ENCODE measurements at regions not wholly inside any gene's neighbourhood (a gene's known extent, or its start where the extent isn't known, plus 50 kb on each side); places are given as distances from the start of the nearest gene placed in this dataset.
A peak's percentile ranks its signal among the peaks of the same experiment; 100 is the strongest.

DNA sequence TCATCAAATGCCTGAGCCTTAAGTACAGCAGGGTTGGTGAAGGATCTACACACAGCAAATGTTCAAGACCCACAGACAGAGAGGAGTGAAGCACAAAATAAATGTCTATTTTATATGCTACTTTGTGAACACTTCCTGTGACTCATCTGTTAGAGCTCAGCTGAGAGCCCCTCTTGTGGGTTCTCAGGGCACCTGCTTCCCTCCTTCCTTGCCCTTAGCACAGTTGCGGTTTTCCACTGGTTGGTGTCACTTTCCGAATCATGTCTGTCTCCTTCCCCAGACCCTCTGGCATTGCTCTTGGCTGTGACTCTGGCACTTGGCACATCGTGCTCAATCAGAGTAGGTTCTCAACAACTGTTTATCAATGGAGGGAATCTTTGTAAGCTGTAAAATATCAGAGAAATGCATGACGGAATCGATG lies 128.5 kb upstream of the STC2 start:
- no peak for DNase-seq

DNA sequence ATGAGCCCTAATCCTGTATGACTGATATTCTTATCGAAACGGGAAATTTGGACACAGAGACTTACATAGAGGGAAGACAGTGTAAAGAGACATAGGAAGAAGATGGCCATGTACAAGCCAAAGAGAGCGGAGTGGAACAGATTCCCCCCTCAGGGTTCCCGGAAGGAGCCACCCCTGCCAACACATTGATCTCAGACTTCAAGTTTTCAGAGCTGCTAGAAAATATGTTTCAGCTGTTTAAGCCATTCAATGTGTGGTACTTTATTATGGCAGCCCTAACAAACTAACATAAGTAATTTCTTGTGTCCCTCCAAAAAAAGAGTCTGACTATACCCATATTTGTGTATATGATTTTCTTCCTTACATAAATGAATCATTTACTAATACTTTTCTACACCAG lies 128.0 kb upstream of the STC2 start:
- no peak for DNase-seq

DNA sequence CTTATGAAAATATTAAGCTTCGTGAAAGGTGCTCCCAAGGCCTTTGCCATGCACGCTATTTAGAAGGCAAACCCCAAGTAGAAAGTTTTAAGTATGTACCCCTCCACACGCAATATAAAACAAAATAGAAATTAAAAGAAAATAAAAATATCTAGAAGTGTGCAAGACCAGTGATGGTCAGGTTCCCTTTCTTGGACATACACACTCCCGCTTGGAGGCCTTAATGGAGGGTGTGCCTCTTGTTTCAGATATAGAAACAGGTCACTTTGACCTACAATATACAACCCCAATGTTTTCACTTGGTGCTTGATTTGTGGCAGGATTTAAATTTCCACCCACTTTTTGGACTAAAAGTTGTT lies 127.4 kb upstream of the STC2 start:
- DNase-seq, result no peak

DNA sequence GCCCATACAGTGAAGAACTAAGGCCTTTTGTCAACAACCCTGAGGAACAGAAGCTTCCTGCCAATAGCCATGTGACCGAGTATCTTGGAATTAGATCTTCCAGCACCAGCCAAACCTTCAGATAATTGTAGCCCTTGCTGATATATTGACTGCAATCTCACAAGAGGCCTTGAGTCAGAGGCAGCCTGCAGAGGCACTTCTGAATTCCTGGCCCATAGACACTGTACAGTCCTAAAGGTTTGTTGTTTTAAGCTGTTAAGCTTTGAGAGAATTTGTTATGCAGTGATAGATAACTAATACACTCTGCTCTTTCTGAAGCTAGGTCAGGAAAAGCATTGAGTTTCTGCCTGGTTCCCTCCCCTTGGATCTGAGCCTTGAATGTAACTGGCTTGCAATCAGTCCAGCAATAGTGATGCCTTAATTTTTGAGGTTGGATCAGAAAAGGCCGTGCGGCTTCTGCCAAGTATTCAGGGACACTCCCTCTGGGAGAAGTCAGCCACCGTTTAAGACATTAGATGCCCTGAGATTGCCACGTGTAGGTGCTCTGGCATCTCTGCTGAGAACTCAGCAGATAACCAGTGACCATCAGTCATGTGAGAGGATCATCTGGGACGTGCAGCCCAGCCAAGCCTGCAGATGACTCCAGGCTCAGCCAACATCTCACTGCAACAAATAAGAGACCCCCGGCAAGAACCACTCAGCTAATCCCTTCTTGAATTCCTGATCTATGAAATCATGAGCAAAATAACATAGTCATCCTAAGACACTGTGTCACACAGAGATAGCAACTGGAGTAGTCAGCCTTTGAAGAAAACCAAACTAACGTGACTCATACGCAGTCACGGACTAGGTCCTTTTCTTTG lies 126.8 kb upstream of the STC2 start:
- no peak for DNase-seq

DNA sequence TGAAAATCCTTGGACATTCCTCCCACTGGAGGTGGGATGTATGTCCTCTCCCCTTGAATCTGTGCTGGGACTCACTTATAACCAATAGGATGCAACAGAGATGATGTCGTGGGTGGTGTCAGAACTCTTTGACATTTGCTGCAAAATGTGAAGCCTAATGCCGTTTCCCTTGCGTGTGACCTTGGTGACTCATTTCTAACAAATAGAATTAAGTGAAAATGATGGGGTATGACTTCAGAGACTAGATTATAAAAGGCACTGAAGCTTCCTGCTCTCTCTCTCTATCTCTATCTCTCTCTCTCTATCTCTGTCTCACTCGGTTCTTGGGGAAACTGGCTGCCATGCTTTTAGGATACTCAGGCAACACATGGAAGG lies 126.1 kb upstream of the STC2 start:
- DNase-seq, result no peak

DNA sequence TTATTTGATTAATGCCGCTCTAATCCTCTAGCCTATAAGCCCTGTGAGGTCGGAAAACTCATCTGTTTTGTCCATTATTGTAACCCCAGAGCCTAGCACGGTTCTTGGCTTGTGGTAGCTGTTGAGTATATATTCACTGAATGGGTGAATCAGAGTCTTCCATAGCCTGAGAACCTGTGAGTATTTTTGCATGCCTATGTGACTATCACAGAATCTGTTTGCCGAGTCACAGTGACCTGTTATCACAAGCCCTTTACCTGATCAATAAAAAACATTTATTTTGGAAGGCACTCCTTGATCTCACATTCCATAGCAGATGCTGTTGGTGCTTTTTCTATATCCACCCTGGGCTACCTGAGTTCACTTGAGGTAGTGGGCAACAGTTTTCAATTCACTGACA lies 125.0 kb upstream of the STC2 start:
- no peak for DNase-seq

DNA sequence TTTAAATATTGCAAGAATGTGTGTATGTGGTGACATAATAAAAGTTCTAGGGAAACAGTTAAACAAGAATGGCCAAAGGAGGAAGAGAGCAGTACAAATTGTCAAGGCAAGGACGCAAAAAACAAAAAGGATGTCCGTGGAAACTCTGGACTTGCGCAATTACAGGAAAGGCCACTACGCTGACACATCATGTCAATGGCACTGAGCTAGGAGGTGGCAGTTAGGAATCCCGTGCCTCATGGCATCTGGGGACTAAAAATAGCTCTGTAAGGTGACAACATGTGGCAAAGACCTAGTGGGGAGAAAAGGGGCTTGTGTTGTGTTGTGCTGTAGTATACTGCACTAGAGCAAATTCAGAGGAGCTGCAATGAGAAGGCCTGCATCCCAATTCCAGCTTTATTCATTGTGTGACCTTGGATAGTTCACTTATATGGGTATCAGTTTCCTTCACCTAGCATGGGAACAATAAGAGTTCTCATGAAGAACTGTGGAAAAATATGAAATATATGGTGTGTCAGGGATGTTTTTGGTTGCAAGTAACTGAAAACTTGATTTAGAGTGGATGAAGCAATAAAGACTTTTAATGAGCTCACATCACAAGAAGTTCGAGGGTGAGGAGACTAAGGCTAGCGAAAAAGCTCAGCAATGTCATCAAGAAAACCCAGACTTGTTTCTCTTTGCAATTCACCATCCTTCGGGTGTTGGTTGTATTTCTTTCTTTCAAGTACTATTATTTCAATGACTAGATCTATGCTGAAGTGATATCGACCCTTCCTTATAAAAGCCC lies 124.1 kb upstream of the STC2 start:
- no peak for DNase-seq

DNA sequence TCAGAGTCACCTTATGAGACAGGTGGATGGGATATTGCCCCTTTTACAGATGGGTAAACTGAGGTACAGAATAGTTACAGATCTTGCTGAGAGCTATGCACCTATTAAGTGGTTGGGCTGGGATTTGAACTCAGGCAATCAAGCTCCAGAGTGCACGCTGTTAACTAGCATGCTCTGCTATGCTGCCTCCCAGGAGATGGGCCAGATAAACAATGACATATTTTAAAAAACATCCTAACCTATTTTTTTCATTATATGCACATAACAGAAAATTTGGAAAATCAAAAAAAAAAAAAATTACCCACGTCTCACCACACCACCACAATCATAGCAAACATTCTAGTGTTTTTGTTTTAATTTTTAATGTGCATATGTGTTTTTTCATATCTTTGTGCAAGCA lies 123.4 kb upstream of the STC2 start:
- DNase-seq, result no peak

DNA sequence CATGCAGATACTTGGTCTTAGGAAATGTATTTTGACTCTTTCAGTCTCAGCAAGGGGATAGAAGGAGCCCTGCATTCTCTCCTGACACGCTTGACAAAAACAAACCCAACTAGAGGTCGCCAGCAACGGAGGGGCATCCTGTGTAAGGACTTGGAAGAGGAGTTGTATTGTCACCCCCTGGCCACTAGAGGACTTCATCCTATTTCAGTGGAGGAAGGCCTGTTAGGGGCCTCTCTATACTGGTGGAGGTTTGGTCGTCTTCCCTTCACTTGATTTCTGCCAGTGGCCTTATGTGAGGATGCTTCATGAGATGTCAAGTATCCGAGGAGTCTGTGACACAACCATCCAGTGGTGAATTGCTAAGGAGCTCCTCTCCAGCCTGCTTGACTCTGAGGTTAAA lies 122.8 kb upstream of the STC2 start:
- peak; percentile 1 for DNase-seq

DNA sequence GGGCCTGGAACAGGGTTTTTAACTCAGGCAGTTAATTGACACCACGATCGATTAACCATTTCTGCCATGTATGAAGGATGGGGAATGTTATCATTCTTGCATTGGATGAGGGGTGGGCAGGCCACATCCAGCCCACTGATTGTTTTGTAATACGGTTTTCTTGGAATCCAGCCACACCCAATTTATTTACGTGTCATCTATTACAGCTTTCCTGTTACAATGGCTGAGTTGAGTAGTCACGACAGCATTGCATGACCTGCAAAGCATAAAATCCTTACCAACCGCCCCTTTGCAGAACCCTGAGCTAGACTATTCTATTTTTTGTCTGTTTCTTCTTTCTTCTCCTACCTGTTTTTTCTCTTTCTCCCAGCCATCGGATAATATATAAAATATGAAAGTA lies 122.0 kb upstream of the STC2 start:
- DNase-seq, result no peak

DNA sequence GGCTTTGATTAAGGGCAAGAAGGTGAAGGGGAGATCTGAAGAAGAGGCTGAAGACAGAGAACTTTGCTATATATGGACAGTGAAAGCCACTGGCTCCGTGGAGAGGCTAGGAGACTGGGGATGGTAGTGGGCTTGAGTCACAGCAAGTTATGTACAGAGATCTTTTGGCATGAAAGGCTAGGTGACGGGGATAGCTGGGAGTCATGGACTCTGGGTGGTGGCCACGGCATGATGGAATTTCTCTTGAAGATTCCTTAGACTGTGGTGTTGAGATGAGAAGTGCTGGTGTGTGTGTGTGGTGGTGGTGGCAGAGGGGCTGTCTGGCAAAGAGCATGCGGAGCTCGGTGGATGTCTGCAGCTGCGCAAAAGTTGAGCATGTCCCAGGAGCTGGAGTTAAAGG lies 120.6 kb upstream of the STC2 start:
- no peak for DNase-seq

DNA sequence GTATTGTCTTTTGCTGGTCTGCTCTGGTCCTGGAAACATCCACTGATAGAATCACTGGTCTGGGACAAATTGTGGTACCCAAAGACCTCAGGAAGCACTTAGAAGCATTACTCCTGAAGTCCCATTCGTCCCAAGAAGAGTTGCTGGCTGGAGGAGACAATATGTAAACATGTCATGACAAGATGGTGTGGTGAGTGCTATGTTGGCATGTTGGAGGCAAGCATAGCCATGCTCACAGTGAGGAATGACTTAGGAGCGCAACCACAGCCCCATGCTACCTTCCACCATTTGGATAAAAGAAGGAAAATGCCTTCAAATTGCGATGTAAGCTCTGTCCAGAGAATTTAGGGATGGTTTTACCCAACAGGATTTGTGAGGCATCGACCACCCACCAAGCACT lies 115.8 kb upstream of the STC2 start:
- no peak for DNase-seq

DNA sequence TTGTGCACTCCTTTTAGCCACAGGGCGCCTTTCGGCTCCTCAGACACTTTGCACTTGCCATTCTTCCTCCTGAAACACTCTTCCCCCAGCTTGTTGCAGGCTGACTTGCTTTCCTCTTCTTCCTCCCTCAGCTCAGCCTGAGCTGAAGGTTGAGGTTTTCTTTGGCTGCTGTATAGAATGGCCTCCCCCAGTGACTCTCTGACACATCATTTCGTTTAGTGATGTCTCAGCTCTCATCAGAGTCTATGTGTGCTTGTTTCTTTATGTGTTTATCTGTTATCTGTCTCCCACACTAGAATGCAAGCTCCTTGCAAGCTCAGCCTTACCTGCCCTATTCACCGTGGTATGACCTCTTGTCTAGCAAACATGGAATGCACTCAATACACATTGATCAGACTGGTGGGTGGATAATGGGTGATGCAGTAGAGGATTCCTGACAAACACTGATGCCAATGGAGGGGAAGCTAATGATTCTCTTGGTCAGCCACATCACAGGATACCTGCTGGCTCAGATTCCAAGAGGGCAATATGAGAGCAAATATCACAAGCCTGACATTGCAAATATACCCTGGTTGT lies 112.9 kb upstream of the STC2 start:
- DNase-seq, result no peak

DNA sequence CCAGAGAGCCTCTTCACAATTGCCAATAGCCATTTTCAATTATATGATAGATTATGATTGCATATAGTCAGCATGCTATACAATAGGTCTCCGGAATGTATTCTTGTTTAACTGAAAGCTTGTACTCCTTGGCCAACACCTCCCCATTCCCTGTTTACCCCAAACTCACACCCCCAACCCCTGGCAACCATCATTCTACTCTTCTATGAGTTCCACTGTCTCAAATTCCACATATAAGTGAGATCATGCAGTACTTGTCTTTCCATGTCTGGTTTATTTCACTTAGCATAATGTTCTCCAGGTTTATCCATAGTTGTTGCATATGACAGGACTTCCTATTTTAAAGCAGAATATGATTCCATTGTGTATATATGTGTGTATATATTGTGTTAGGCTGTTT lies 110.7 kb upstream of the STC2 start:
- no peak for DNase-seq

DNA sequence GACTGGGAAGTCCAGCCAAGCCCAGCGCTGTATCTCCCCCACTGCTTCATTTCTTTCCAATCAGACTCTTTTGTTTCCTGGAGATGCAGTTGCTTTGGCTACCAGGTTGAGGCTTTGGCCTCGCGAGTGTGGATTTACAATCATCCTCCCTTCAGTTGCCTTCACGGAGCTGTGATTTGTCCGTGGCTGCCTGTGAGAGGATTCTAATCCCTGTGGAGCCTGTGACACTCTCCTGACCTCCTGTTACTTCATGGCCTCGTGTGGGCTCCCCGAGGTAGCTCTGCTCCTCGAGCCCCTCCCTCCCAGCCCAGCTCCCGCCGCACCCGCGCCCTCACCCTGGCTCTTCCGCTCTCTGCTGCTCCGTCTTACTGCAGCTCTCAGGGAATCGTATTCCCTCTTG lies 107.2 kb upstream of the STC2 start:
- DNase-seq, result no peak

DNA sequence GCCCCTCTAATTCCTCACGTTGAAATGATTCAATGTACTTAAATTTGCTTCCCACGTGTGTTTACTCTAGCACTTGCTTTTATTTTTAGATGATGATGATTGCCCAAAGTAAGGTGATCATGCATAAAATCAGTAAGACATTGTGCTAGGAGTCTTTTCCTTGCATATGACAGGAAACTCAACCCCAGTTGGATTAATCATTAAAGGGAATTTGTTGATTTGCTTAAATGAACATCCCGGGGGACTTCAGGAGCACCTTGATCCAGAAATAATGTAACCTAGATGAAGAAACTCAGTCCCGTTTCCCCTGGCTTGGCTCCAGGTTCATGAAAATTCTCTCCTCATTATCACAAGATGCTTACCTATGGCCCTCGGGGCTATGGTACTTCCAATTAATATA lies 106.1 kb upstream of the STC2 start:
- DNase-seq, result no peak

DNA sequence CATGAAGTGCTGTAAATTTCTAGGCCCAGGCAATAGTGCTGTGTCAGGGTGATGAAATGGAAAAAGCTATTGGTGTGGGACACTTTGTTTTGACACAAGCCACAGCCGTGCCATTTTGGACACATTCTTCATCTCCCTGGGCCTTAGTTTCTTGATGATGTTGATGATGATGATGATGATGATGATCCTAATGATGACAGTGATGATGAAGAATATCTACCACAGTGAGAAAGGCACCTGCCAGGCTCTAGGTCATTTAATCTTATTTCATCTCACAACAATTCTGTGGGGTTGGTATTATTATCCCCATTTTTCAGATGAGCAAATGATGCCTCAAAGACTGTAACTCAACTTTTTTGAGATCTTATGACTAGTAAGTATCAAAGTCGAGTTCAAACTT lies 102.2 kb upstream of the STC2 start:
- DNase-seq, result no peak

DNA sequence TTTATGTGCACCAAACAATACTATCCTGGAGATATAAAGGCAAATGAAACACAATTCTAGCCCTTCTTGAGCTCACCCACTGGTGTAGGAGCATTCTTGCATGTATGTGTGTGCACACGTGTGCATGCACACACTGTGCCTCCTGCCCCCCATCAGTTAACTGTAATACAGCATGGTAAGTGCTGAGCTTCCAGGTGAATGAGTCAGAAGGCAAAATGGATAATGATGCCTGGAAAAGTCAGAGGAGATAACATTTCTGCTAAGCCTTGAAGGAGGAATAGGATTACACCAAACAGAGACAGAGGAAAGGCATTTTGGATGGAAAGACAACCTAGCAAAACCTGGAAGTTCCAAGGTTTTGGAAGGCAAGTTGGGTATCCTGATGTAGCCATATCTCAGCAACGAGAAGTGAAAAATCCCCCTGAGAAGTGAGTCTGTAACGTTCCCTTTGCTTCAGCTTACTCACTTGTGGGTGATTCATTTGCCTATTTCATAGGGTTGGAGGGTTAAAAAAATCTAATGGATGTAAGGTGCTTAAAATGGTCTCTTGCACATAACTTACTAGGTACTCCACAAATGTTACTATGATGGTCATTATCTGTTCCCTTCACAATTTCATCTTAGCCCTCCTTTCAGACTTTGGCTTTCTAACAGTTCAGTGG lies 101.4 kb upstream of the STC2 start:
- DNase-seq, result no peak

DNA sequence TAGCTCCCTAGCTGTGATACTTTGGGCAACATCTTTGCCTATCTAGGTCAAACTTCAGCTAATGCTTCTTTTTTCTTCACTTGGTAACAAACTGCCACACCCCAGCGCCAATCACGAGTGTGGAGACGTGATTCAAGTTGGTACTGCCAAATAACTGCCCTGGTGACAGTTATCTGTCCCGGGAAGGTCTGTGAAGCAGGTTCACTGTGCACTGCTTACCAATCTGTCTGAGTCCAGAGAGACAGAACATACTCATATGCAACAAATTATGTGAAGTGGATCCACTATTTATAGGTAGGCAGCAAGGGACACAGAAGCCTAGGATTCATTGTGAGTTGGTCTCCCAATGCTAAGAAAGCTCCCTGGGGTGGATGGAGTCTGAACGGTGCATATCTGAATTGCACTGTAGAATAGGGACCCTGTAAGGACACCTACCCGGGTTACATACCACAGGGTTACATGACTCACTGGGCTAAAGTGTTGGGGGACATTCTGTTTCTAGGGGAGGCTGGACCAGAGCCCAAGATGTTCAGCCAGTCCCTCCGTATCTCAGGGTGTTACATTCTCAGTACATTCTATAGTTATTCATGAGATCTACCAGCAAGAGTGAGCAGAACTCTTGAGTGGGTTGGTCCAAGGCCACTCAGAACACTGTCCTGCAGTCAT lies 95.4 kb upstream of the STC2 start:
- no peak for DNase-seq

DNA sequence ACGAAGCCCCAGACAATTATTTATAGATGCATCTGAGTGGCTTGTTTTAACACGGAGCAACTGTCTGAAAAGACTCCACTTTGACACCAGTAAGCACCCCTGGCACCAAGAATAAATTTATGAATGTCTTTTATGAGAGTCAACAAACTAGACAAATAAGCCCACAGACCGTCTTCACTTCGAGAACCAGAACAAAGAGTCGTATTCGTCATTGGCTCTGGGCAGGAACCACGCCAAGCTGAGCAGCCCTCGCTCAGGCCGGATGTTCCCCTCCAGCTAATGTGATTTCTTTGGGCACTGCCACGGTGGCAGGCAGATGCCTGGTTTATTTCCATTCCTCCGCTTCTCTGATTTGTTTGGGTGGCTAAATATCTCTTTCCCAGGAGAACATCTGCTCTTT lies 91.9 kb upstream of the STC2 start:
- no peak for DNase-seq

DNA sequence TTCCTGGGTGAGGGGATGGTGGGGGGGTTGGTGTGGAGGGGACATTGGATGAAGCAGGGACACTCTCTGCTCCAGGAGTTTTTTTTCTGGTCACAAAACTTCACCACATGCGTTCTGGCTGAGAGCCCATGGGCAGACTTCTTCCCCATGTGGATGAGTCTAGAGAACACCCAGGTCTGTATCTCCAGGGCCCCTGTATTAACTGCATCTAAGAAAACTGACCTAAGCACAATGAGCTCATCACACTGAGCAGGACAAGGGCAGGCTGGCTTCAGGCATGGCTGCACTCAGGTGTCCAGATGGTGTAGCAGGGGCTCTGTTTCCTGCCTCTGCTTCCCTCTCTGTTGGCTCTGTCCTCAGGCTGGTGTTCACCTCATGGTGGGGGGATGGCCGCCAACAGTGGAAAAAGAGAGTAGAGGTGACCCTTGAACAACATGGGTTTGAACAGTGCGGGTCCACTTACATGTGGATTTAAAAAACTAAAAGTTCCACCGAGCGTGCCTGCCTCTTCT lies 85.3 kb upstream of the STC2 start:
- DNase-seq, result no peak

DNA sequence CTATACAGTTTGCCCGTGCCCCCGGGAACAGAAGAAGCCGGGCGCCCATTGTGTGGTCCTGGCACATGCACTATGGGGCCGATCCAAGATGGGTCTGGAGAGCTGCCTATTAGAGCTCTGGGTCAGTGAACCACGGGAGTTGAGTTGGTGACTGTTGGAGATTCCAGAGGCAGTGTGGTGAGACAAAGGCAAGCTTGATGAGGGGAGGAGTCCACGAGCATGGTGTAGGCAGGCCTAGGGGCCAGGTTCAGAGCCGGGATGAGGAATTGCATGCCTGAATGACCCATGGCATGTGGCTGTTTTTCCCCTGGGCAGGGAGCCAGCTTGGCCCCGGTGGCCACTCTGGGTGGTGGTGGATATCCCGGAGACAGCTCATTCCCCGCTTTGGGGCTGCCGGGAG lies 84.4 kb upstream of the STC2 start:
- DNase-seq, result no peak
